MM.1S (cell line): ENCODE measurements at regions not wholly inside any gene's neighbourhood (a gene's known extent, or its start where the extent isn't known, plus 50 kb on each side); places are given as distances from the start of the nearest gene placed in this dataset.

Source experiments
- EZH2phosphoT487 ChIP-seq: fragments of 300-600 bp; sonication (generic); IDR thresholded peaks from 2 replicates; pipeline ENCODE4 v1.6.1; 2018; ENCODE audit warnings: antibody characterized with exemption, low read length
- TF ChIP-seq, protein P1 (sequence below): fragments of 300-600 bp; sonication (generic); IDR thresholded peaks from 2 replicates; pipeline ENCODE4 v1.5.1; 2016; ENCODE audit warnings: antibody characterized with exemption, low read length, mixed read lengths

DNA sequence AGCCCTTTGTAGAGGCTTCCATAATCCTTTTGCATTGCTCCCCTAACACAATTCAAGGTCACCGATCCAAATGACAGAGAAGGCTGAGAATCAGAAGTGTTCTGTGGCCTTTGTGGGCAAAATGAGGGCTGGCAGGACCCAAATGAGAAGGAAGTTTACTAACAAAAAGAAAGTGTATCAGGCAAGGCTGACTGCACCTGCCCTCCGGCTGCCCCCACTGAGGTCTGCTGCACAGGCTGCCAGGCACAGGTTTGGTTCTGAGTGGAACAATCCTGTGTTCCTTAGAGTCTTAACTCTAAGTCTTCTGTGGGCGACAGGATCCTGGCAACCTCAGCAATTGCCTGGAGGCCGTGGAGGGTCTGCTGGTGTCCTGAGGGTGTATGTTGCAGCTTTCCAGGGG lies 568.5 kb downstream of the CMPK2 start:
- TF ChIP-seq EZH2phosphoT487 = no peak
- TF ChIP-seq, protein P1, sequence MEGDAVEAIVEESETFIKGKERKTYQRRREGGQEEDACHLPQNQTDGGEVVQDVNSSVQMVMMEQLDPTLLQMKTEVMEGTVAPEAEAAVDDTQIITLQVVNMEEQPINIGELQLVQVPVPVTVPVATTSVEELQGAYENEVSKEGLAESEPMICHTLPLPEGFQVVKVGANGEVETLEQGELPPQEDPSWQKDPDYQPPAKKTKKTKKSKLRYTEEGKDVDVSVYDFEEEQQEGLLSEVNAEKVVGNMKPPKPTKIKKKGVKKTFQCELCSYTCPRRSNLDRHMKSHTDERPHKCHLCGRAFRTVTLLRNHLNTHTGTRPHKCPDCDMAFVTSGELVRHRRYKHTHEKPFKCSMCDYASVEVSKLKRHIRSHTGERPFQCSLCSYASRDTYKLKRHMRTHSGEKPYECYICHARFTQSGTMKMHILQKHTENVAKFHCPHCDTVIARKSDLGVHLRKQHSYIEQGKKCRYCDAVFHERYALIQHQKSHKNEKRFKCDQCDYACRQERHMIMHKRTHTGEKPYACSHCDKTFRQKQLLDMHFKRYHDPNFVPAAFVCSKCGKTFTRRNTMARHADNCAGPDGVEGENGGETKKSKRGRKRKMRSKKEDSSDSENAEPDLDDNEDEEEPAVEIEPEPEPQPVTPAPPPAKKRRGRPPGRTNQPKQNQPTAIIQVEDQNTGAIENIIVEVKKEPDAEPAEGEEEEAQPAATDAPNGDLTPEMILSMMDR = no peak
